ENCODE measurements at regions not wholly inside any gene's neighbourhood (a gene's known extent, or its start where the extent isn't known, plus 50 kb on each side); places are given as distances from the start of the nearest gene placed in this dataset.

GRCh38 chr11:128182844-128183243 lies 404.5 kb downstream of the ETS1 start:
- no peak overlapping the region for H3K4me3 ChIP-seq (ENCODE audit: low read depth, low read length)
- TF ChIP-seq CTCF (IDR thresholded peaks at IDR 0.05; ENCODE audit: low read depth, low read length) = no peak

- no peak for TF ChIP-seq CTCF (IDR thresholded peaks at IDR 0.05; ENCODE audit: low read depth, low read length)
- H3K4me3 ChIP-seq (ENCODE audit: low read depth, low read length) = no peak overlapping the region
Measured at GRCh38 chr11:128181984-128182383, 405.4 kb downstream of the ETS1 start.

GRCh38 chr11:128181088-128181480 lies 406.3 kb downstream of the ETS1 start:
- H3K4me3 ChIP-seq (ENCODE audit: low read depth, low read length) = no peak overlapping the region

GRCh38 chr11:128180441-128181087 lies 406.8 kb downstream of the ETS1 start:
- no peak overlapping the region for H3K4me3 ChIP-seq (ENCODE audit: low read depth, low read length)
- no peak for TF ChIP-seq CTCF (IDR thresholded peaks at IDR 0.05; ENCODE audit: low read depth, low read length)

More at GRCh38 chr11:128181088-128181480, 406.3 kb downstream of the ETS1 start:
- TF ChIP-seq CTCF (IDR thresholded peaks at IDR 0.05; ENCODE audit: low read depth, low read length) = no peak

GRCh38 chr11:128179512-128179911 lies 407.8 kb downstream of the ETS1 start:
- no peak overlapping the region for H3K4me3 ChIP-seq (ENCODE audit: low read depth, low read length)
- TF ChIP-seq CTCF (IDR thresholded peaks at IDR 0.05; ENCODE audit: low read depth, low read length) = no peak

- H3K4me3 ChIP-seq (ENCODE audit: low read depth, low read length) = no peak overlapping the region
- no peak for TF ChIP-seq CTCF (IDR thresholded peaks at IDR 0.05; ENCODE audit: low read depth, low read length)
Measured at GRCh38 chr11:128179039-128179438, 408.3 kb downstream of the ETS1 start.

- H3K4me3 ChIP-seq (ENCODE audit: low read depth, low read length) = no peak overlapping the region
- TF ChIP-seq CTCF (IDR thresholded peaks at IDR 0.05; ENCODE audit: low read depth, low read length) = no peak
Measured at GRCh38 chr11:128174465-128175291, 412.7 kb downstream of the ETS1 start.

All from WI38 (cell line).